Mammary epithelial cell (primary cell): ENCODE measurements at regions not wholly inside any gene's neighbourhood (a gene's known extent, or its start where the extent isn't known, plus 50 kb on each side); places are given as distances from the start of the nearest gene placed in this dataset.

Source experiments
- CTCF ChIP-seq, 2 donors: IDR thresholded peaks in 1 of 2; conservative IDR thresholded peaks in 1 of 2; 2 replicates each; pipeline ENCODE4 v1.5.1; 2011 to 2012; ENCODE audit warnings: inconsistent platforms in 2 of 2, low read length in 2 of 2, mild to moderate bottlenecking in 2 of 2, control low read depth in 1 of 2, low read depth in 1 of 2; ENCODE audit not compliant: insufficient read depth in 1 of 2; ENCODE audit errors: extremely low read depth in 1 of 2
- EZH2 ChIP-seq: IDR thresholded peaks from 2 replicates; pipeline ENCODE4 v1.6.1; 2012; ENCODE audit warnings: low read length, inconsistent platforms, borderline replicate concordance

GRCh38 chr3:127078626-127079025, 95.7 kb downstream of the PLXNA1 start:
- TF ChIP-seq CTCF (conservative IDR thresholded peaks at IDR 0.05 in 1 of 2, IDR thresholded peaks at IDR 0.05 in 1 of 2; ENCODE audit: extremely low read depth in 1 of 2, insufficient read depth in 1 of 2, low read depth in 1 of 2, low read length in 2 of 2) (no peak), EZH2 (no peak)
